Kidney epithelial cell (primary cell): ENCODE measurements at regions not wholly inside any gene's neighbourhood (a gene's known extent, or its start where the extent isn't known, plus 50 kb on each side); places are given as distances from the start of the nearest gene placed in this dataset.

ENCODE experiments used
- DNase-seq: peaks from one replicate; pipeline ENCODE4 v3.0.0-alpha.2; 2010; ENCODE audit warnings: low read depth
- H3K27me3 ChIP-seq: 2 replicates; pipeline ENCODE4 v1.6.0; 2011; ENCODE audit warnings: low read length; ENCODE audit not compliant: control insufficient read depth, insufficient read depth
- H3K36me3 ChIP-seq: 2 replicates; pipeline ENCODE4 v1.5.1; 2011; ENCODE audit warnings: low read length; ENCODE audit not compliant: control insufficient read depth, insufficient read depth
- H3K4me3 ChIP-seq: 2 replicates; pipeline ENCODE4 v1.5.1; 2011; ENCODE audit warnings: low read depth, mild to moderate bottlenecking, control low read depth, low read length
- CTCF ChIP-seq: IDR thresholded peaks from 2 replicates; pipeline ENCODE4 v1.5.1; 2011; ENCODE audit warnings: mild to moderate bottlenecking, moderate library complexity, low read length, control low read depth, inconsistent platforms; ENCODE audit not compliant: insufficient read depth, poor library complexity, severe bottlenecking

- no peak for DNase-seq
- TF ChIP-seq CTCF, result no peak
- no peaks in the 10 kb centered on the region for H3K27me3 ChIP-seq
- no peak overlapping the region for H3K4me3 ChIP-seq
- H3K36me3 ChIP-seq, result no peaks in the 10 kb centered on the region
These were observed 183.5 kb upstream of the FAM98A start for GRCh38 chr2:33782395-33783230.

- Histone ChIP-seq H3K4me3 (no peak overlapping the region), H3K27me3 (no peaks in the 10 kb centered on the region), H3K36me3 (no peaks in the 10 kb centered on the region)
- no peak for TF ChIP-seq CTCF
- DNase-seq, result no peak
These were observed 178.7 kb upstream of the FAM98A start for GRCh38 chr2:33777786-33778185.

GRCh38 chr2:33775306-33775705 is 176.2 kb upstream of the FAM98A start:
- Histone ChIP-seq H3K36me3 (no peaks in the 10 kb centered on the region), H3K27me3 (no peaks in the 10 kb centered on the region), H3K4me3 (no peak overlapping the region)
- no peak for DNase-seq
- no peak for TF ChIP-seq CTCF

GRCh38 chr2:33770023-33770422 is 170.9 kb upstream of the FAM98A start:
- H3K27me3 ChIP-seq, result no peaks in the 10 kb centered on the region
- H3K4me3 ChIP-seq, result no peak overlapping the region
- no peak for TF ChIP-seq CTCF
- H3K36me3 ChIP-seq, result no peaks in the 10 kb centered on the region
- DNase-seq, result no peak

GRCh38 chr2:33766175-33766574 is 167.1 kb upstream of the FAM98A start:
- TF ChIP-seq CTCF, result no peak
- H3K36me3 ChIP-seq, result no peaks in the 10 kb centered on the region
- DNase-seq, result no peak
- no peaks in the 10 kb centered on the region for H3K27me3 ChIP-seq
- no peak overlapping the region for H3K4me3 ChIP-seq

GRCh38 chr2:33765122-33765521 is 166.0 kb upstream of the FAM98A start:
- H3K4me3 ChIP-seq, result no peak overlapping the region
- H3K27me3 ChIP-seq, result no peaks in the 10 kb centered on the region
- H3K36me3 ChIP-seq, result no peaks in the 10 kb centered on the region
- DNase-seq, result no peak
- TF ChIP-seq CTCF, result no peak
